PC-9 (cell line): ENCODE measurements at regions not wholly inside any gene's neighbourhood (a gene's known extent, or its start where the extent isn't known, plus 50 kb on each side); places are given as distances from the start of the nearest gene placed in this dataset.

Experiments
- CTCF ChIP-seq: fragments of 200-600 bp; sonication (generic); conservative IDR thresholded peaks from 2 replicates; pipeline ENCODE4 v1.6.1; 2017; ENCODE audit warnings: mixed run types, antibody characterized with exemption, mild to moderate bottlenecking, moderate library complexity
- EZH2 ChIP-seq: fragments of 200-600 bp; sonication (generic); IDR thresholded peaks from 2 replicates; pipeline ENCODE4 v1.8.0; 2017; ENCODE audit warnings: antibody characterized with exemption, low read depth

GRCh38 chr1:175814885-175815284, 71.5 kb upstream of the TNR start:
- no peak for TF ChIP-seq CTCF
- TF ChIP-seq EZH2 = no peak
